Epithelial cell of esophagus (primary cell): ENCODE measurements at regions not wholly inside any gene's neighbourhood (a gene's known extent, or its start where the extent isn't known, plus 50 kb on each side); places are given as distances from the start of the nearest gene placed in this dataset.

ENCODE experiments used
- DNase-seq: peaks from one replicate; pipeline ENCODE4 v3.0.0; 2010; ENCODE audit warnings: low read depth
- H3K4me3 ChIP-seq: 2 replicates; pipeline ENCODE4 v1.5.1; 2011; ENCODE audit warnings: mild to moderate bottlenecking, low read length, control low read depth
- CTCF ChIP-seq: IDR thresholded peaks from 2 replicates; pipeline ENCODE4 v1.5.1; 2011; ENCODE audit warnings: low read depth, mild to moderate bottlenecking, low read length, control low read depth, inconsistent platforms; ENCODE audit not compliant: insufficient read depth; ENCODE audit errors: missing control alignments

GRCh38 chr3:174532216-174532615, 326.9 kb upstream of the NAALADL2 start:
- DNase-seq, result no peak
- no peak overlapping the region for H3K4me3 ChIP-seq
- no peak for TF ChIP-seq CTCF

- no peak overlapping the region for H3K4me3 ChIP-seq
- no peak for TF ChIP-seq CTCF
- no peak for DNase-seq
These were observed 326.4 kb upstream of the NAALADL2 start for GRCh38 chr3:174532776-174533175.

GRCh38 chr3:174533286-174533685, 325.8 kb upstream of the NAALADL2 start:
- H3K4me3 ChIP-seq, result no peak overlapping the region
- TF ChIP-seq CTCF, result no peak
- peak; percentile 60 for DNase-seq

GRCh38 chr3:174536319-174536718, 322.8 kb upstream of the NAALADL2 start:
- no peak for DNase-seq
- TF ChIP-seq CTCF, result no peak
- no peak overlapping the region for H3K4me3 ChIP-seq

- no peak overlapping the region for H3K4me3 ChIP-seq
- DNase-seq, result no peak
- no peak for TF ChIP-seq CTCF
These were observed 321.0 kb upstream of the NAALADL2 start for GRCh38 chr3:174538151-174538550.

DNA sequence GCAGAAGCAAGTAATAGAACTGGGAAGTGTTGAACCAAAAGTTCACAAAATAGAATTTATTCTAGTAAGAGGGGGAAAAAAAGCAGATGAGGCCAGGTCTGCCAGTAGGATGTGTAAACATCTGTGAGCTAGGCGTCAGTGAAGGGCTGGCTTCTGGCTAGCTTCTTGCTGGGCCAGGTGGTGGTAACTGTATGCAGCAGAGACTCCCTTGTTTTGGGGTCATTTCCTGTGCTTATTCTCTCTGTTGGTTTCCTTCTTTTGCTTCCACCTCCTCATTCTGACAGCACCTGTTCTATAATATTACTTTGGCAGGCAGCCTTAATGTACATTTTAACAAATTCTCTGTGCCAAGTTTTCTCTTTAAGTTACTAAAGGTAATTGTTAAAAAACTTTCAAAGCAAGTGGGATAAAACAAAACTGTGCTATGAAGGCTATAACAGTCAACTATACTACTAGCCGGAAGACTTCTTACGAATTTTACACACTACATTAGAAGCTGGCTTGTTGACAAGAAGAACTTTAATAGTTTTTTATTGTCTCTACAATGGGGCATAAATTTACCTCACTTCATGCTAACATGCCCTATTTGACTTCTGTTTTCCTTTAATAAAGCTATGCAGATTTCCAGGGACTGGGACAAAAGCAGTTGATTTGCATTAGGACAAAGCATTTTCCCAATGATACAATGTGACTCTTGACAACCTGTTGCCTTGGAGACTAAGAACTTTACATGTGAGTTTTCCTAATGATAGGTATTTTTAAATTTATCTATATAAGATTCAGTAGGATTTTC, 318.8 kb upstream of the NAALADL2 start:
- DNase-seq, result no peak
- no peak for TF ChIP-seq CTCF
- no peak overlapping the region for H3K4me3 ChIP-seq
